ENCODE measurements at regions not wholly inside any gene's neighbourhood (a gene's known extent, or its start where the extent isn't known, plus 50 kb on each side); places are given as distances from the start of the nearest gene placed in this dataset.

GRCh38 chr10:113247050-113247449 is 297.0 kb downstream of the TCF7L2 start:
- intact Hi-C loops (cut with DNase I), result no loop called here
- ATAC-seq (no peak), DNase-seq (ENCODE audit: missing footprints) (no peak)

DNA sequence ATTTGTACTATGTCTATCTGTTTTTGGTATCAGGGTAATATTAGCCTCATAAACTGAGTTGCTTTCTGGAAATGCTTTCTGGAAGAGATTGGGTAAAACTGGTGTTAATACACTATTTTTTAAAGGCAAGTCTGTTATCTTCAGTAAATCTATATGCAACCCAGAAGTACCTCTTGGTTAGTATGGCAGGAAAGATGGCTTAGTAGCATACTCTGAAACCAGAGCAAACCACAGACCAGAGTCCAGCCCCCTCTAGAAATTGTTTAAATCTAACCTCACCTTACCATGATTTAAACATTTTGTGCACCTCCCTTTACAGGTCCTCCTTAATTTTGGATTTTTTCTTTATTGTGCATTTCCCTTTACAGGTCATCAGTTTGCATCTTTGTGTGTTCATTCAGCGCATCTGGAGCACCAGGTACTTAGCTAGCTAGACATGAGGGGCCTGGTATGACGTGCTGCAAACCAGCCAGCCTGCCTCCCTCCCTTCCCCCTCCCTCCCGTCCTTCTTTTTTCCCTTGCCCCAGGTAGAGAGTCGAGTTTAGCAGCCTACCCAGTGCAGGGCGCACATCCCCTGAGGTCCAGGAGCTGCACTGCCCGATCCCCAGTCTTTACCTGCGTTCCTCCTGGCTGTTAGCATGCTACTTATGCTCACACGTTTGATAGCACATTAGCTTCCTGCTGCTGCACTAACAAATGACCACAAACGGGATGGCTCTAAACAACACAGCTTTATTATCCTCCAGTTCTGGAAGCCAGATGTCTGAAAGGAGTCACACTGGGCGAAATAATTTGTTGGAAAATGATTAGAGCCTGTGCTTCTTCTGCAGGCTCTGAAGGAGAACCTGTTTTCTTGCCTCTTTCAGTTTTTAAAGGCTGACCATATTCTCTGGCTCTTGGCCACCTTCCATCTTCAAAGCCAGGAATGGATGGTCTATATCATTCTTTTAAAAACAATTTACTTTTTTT is 299.9 kb upstream of the HABP2 start:
- no peak for ATAC-seq
- no peak for DNase-seq (ENCODE audit: missing footprints)
- intact Hi-C loops (cut with DNase I), result no loop called here

DNA sequence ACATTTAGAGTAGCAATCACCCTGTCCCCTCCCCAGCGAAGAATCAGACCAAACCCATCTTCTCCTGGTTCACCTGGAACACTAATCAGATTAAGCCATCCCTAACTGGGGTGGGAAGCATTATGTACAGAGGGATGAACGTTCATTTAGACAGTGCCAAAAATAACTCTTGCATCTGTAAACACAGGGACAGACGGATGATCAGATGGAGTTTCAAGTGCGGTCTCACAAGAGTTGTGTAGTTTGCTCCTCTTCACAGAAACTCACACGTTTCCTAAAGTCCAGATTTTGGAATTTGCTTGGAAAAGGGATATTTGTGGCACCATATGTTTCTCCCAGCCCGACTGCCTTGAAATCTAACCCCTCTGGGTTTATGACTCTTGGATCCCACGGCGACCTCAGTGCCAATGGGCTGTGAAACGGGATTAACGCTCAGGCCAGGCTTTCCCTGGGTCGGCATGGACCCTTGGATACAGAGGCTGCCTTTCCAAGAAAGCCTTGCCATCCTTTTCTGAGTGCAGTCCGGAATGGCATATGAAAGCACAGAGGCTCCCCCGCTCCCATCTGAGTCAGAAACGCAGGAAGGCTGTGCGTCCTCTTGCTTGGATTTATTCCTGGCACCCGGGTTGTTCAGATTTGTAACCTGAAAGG is 293.2 kb upstream of the HABP2 start:
- DNase-seq (ENCODE audit: missing footprints) (no peak), ATAC-seq (no peak)
- intact Hi-C loops (cut with DNase I), result no loop called here

- intact Hi-C loops (cut with DNase I), result no loop called here
- DNase-seq (ENCODE audit: missing footprints), result no peak
- no peak for ATAC-seq
These were observed 291.7 kb upstream of the HABP2 start for GRCh38 chr10:113261161-113261560.

DNA sequence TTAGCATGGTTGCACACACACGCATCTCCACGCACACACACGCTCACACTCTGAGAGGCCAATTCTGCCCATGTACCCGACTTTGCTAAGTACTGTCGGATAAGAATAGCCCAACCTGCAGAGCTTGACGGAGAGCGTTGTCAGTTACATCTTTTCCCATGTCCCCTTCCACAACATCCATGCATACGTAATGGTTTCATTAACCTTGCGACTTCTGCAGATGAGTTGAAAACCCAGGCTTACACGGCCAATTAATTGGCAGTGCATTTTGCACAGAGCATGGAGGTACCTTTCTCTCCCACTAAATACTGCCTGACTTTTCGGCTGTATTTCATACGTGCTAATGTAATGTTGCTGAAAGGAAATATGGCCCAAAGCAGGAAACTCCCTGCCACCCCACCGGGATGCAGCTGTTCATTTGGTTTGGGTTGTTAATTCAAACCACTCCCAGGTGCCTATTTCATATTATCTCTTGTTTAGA is 291.2 kb upstream of the HABP2 start:
- intact Hi-C loops (cut with DNase I), result no loop called here
- DNase-seq (ENCODE audit: missing footprints) (no peak), ATAC-seq (no peak)

DNA sequence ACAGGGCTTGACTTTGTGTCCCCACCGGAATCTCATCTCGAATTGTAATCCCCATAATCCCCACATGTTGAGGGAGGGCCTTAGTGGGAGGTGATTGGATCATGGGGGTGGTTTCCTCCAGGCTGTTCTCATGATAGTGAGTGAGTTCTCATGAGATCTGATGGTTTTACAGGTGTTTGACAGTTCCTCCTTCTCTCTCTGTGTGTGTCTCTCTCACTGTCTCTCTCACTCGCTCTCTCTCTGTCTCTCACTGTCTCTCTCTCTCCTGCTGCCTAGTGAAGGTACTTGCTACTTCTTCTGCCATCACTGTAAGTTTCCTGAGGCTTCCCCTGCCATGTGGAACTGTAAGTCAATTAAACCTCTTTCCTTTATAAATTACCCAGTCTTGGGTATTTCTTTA is 289.8 kb upstream of the HABP2 start:
- intact Hi-C loops (cut with DNase I), result no loop called here
- no peak for ATAC-seq
- no peak for DNase-seq (ENCODE audit: missing footprints)

DNA sequence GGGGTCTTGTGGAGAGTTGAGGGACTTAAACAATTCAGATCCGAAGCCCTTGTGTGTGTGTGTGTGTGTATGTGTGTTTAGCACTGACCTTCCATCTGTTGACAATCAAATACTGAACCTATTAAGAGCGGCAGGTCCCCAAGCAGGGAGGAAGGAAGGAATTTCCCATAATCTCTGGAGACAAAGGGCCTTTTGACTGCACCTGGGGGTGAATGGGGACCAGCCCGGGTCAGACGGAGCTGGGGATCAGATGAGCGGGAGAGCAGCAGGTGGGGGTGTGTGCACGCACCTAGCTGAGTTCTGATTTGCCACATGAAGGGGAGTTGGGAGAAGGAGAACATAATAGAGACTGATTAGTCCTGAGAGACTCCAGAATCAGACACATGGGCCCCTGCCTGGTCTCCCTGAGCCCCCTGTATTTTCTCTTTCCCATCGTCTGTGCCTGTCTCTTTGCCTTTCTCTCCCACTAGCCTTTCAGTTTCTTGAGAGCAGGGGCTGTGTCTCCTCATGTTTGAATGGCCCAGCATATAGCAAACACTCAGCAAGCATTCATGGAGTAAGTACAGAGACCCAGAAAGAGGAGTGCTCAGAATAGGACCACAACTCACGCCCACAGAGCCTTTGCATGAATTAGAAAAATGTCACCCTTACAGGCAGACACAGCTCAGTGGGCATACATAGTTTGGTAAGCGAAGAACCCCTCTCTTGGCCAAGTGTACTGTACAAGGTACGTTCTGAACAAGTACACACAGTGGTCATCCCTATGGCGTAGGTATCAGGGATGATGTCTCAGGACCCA is 288.3 kb upstream of the HABP2 start:
- intact Hi-C loops (cut with DNase I), result no loop called here

DNA sequence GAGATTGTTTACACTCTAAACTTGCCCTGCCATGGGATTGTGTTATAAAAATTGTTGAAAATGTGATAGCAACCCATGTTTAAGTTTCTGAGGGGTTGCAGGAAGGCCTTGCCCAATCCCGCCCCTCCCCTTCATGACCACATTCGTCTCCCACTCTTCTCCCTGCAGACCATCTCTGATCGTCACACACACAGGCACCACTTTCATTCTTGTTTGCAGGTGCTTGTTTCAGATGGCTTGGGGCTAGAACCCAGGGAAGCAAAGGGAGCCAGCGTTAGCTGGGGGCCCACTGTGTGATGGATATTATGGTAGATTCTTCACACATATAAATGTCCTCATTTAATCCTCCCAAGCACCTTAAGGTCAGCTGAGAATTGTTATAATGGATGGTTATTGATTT is 286.7 kb upstream of the HABP2 start:
- no peak for ATAC-seq
- DNase-seq (ENCODE audit: missing footprints), result no peak
- intact Hi-C loops (cut with DNase I), result no loop called here

More for the DNA sequence above, 288.3 kb upstream of the HABP2 start:
- ATAC-seq (no peak), DNase-seq (ENCODE audit: missing footprints) (no peak)

DNA sequence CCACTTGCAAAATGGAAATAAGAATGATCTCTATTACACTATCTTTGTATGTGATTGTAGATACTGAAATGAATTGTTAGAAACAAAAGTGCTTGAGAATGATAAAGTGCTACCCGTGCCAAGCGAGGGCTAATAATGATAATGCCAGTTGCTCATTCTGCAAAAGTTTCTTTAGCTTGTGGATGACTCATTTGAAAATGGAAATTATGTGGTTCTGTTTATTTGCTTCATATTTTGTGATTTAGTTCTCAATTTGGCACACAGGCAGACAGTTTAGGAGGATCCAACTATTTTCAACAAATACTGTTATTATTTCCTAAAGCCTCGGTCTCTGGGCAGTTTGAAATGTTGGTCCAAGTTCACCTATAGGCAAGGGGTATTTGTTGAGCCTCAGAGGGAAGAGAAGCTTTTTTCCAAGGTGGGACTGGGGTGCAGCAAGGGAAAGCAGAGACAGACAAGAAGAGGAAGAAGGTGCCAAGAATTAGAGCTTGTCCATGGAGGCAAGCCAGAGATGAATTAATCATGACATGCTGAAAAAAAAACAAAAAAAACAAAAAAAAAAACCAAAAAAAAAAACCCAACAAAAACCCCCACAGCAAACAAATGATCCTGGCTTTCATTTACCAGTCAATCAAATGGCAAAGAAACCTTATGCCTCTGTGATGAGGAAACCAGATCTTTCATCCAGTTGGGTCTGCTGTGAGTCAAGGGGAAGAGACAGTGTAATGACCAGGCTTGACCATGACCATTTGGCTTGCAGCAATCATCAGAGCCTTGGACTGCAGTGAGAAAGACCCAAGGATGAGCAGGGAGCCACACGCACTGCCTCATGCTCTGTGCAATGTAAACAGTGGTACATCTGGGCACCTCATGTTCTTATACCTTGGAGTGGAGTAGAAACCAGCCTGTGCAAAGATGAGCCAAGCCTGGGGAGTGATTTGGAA is 285.0 kb upstream of the HABP2 start:
- ATAC-seq (no peak), DNase-seq (ENCODE audit: missing footprints) (no peak)
- intact Hi-C loops (cut with DNase I), result no loop called here

DNA sequence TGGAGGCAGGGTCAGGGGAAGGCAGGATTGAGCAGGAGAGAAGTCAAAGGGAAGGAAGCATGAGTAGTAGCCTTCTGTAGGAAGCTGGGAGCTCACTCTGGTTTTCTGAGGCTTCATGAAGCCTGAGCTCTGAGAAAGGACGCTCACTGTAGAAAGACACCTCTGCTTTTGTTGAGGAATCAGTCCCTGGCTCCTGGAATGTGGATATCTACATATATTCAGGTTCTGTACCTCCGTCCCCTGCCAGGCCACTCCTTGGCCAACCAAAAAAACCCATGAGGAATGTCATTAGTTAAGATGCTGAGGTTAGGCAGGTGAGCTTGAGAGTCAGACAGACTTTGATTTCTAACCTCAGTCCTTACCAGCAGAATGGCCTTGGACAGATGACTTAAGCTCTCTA is 283.5 kb upstream of the HABP2 start:
- intact Hi-C loops (cut with DNase I), result no loop called here
- DNase-seq (ENCODE audit: missing footprints) (no peak), ATAC-seq (no peak)

DNA sequence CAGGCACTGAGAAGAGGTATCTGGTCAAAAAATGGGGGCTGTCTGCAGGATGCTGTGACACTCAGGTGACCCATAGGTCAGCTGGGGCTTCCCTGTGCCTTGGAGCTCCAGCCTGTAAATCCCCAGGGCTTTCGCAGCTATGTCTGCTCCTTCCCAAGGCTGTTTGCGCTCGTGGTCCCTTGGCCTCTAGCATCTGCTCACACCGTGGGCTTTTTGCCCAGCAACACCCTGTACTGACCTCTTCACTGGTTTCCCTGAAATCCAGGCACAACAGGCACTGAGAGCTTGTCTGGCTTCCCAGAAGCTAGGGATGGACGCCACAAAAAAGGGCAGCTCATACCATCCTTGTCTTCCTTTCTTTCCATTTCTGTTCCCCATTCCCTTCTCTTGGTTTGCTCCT is 280.3 kb upstream of the HABP2 start:
- ATAC-seq (peak; percentile 26), DNase-seq (ENCODE audit: missing footprints) (peak; percentile 71)
- intact Hi-C loops (cut with DNase I), result no loop called here

GRCh38 chr10:113273181-113274163 is 279.4 kb upstream of the HABP2 start:
- DNase-seq (ENCODE audit: missing footprints), result peak; percentile 83
- ATAC-seq, result peak; percentile 45
- intact Hi-C loops (cut with DNase I), result no loop called here

GRCh38 chr10:113274176-113274829 is 278.6 kb upstream of the HABP2 start:
- peak; percentile 92 for ATAC-seq
- intact Hi-C loops (cut with DNase I), result no loop called here
- DNase-seq (ENCODE audit: missing footprints), result peak; percentile 71

GRCh38 chr10:113278221-113278620 is 274.6 kb upstream of the HABP2 start:
- intact Hi-C loops (cut with DNase I), result no loop called here
- ATAC-seq, result no peak
- no peak for DNase-seq (ENCODE audit: missing footprints)

DNA sequence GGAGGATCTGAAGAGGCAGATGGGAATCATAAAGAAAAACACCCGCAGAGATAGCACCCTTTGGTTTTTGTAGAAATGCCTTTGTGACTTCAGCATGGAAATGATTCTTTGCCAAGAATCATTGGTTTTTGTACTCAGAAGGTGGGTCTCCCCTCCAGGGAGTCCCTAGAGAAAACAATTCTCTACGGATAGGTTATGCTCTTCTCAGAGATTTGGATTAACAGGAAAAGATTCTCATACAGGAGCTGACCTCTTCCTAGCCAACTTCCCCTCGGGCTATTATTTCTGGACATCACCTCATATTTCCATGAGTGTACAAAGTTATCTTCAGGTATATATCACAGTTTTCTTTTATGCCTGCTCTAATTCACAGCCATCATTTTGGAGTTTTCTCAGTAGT is 274.2 kb upstream of the HABP2 start:
- ATAC-seq (no peak), DNase-seq (ENCODE audit: missing footprints) (no peak)
- intact Hi-C loops (cut with DNase I), result no loop called here

DNA sequence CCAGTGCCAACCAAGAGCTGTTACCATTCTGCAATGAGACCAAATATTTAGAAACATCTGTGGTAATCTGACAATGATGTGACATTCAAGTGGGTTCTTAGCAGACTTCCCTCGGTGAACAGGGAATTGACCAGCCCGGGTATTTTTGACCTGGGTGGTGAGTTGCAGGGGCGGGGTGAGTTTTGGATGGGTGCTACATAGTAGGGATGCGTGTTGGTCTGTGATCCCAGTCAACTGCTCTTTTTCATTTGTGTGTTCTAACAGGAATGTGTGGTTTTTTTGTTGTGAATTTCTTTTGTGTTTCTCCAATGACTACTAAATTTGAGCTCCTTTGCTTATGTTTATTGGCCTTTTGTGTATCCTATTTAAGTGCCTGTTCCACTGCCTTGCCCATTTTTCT is 273.6 kb upstream of the HABP2 start:
- intact Hi-C loops (cut with DNase I), result no loop called here
- DNase-seq (ENCODE audit: missing footprints) (no peak), ATAC-seq (no peak)

DNA sequence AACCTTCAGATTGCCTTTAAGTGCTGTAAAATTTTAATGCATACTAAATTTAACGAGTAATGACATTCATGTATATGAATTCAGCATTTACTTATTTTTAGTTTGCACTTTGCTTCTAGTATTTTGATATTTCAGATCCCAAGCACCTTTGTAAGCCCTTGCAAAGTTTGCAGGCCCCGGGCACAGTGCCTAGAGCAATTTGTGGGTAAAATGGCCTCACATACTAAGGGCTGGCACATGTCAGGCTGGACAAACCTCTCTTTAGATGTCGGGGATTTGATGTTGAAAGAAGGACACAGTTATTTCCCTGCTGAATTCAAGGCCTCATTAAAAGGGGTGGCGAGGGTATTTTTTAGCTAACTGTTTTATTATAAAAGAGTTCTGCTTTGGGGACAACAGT is 270.3 kb upstream of the HABP2 start:
- intact Hi-C loops (cut with DNase I), result no loop called here
- ATAC-seq (no peak), DNase-seq (ENCODE audit: missing footprints) (no peak)

Data from Right ventricle myocardium inferior (tissue), 1 donor.